GM21576 (cell line): ENCODE measurements at regions not wholly inside any gene's neighbourhood (a gene's known extent, or its start where the extent isn't known, plus 50 kb on each side); places are given as distances from the start of the nearest gene placed in this dataset.

Experiments
- ATAC-seq: cut with Tn5 transposase; IDR thresholded peaks from one replicate; pipeline ENCODE4 v1.9.1; 2021; ENCODE audit warnings: mild to moderate bottlenecking, moderate library complexity; ENCODE audit not compliant: unreplicated experiment

DNA sequence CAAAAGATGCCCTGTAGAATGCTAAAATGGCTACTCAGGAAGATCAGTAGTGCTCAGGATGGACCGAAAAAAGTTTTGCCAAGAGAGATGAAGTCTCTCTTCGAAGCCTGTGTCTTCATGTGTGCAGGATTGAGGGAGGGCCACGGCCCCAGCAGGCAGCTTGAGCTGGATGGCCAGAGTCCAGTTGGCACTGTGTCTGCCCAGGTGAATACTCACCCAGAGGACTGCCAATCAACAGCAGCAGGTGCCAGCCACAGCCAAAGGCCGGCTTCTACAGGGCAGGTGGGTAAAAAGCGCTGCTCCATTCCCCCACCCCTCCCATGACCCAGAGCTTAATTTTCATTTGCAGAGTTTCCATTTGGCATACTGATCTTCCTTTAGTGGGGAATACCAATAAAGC is 287.9 kb upstream of the ZNF608 start:
- no peak for ATAC-seq

DNA sequence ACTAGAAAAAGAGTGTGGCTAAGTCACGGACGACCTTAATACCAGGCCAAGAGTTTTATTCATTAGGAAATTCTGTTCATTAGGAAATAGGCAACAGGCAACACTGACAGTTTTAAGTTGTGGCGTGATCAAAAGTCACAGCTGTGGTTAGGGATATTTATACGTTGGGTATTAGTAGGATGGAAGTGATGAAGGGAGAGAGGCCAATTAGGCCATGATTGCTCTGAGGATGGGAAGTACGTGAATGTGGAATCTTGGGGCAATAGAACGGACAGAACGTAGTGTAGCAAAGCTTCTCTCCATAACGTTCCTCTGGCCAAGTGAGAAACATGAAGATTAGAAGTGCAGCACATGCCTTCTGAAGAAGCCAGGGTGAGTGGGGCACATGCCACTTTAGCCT is 290.1 kb upstream of the ZNF608 start:
- no peak for ATAC-seq

DNA sequence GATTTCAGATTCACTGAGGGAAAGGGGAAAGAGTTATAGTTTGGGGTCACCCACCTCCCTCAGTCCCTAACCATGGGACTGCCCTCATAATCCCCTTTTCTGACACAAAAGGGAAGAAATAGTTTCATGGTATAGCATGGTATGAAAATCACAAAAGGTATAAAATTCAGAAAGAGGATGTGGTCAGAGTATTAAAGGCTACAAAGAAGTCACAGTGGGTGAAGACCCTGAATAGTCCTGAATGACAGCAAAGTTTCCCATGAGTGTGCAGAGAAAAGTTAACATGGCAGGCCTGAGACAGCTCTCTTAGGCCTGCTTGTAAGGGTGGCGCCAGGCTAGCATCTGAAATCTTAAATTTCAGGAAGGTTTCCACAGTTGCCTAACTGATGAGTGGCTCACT is 290.6 kb upstream of the ZNF608 start:
- no peak for ATAC-seq

DNA sequence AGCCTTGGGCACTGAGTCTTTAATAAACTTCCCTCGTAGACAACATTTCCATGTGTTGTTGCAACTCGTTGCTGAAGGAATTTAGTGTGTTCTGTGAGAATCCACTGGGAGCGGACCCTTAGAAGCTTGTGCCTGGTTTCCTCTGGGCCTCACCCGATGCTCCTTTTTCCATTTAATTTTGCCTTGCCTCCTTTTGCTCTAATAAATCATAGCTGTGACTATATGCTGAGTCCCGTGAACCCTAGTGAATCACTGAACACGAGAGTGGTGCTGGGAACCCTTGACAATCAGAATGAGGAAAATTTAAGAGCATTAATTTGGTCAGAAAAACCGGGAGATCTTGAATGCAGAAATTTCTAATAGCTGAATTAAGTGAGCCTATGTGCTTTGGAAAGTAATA is 291.1 kb upstream of the ZNF608 start:
- no peak for ATAC-seq

DNA sequence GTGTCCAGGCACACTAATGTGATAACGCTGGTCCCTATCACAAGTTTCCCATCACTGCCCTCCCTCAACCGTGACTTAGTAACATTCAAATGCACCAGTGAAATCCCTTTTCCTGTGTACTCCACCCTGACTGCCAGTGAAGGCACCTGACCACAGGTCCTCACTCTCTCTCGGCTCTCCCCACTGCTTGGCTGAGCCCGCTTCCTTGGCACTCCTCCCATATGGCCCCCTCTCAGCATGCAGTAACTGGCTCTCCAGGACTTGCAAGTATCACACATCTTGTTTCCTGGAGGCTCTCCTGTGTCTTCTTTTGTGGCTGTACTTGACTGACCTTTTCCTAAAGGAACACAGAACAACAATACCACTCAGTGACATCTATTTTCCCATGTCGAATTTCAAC is 292.0 kb upstream of the ZNF608 start:
- ATAC-seq, result no peak

DNA sequence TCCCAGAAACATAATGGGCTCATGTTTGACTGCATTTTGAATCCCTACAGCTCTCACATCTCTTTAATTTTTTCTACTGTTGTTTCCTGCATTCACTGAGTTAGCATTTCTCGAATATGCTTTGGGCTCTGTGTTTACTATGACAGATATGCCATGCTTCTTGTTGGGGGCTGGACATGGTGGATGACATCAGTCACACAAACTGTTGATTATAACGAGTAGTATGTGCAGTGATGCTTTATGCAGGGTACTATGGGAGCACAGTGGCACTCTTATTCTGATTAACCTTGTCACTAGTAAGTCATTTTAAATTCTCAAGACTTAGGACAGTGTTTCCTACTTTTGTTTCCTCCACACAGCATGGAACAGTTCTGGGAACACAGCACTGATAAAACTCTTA is 295.4 kb upstream of the ZNF608 start:
- no peak for ATAC-seq

DNA sequence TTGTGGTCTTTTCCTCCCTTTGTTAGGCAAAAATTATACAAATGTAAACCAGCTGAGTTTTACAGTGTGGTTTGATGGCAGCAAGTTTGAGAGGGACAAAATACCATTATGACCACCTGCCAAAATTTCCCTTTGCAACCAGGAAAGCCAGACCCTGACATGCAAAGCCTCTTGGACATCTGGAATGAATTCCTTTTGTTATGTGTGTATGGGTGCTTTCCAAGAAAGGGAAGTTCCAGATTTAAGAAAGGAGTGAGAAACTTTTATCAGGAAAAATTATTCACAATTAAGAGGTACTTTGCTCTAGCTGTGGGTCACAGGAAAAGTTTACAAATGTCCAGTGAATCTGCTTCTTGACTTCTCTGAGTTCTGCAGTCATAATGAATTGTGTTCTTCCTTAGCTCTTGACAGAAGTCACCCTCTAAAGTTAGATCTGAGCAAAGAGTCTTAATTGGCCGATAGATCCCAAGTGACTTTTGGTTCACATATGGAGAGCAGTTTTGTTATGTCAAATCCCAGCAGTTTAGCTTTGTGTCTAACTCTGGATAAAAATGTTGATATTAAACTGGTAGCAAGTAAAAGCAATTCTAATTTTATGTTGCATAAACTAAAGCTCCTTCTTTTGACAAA is 295.9 kb upstream of the ZNF608 start:
- ATAC-seq, result no peak

DNA sequence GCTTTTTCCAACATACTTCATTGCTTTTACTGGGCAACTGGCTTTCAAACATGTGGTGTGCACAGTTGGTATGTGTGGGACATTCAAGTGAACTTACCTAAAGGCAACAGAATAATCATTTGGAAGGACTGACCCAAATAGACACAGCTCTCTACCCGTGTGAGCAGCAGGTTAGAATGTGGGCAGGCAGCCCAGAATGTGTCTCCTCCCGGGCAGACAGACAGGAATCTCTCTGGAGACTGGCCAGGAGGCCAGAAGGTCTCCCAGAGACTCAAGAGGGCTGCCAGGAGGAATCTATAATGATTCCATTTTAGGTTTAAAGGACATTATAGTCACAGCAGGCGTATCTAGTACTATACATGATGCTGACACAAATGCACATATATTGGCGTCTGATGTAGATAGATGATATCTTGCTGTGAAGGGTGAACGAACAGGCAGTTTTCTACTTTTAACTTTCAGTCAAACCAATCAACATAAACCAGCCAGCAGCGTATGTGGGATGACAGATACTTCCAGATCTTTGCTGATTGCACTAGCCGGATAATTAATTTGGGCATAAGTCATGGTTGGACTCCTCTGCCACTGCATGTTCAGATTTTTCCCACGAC is 297.4 kb upstream of the ZNF608 start:
- no peak for ATAC-seq

DNA sequence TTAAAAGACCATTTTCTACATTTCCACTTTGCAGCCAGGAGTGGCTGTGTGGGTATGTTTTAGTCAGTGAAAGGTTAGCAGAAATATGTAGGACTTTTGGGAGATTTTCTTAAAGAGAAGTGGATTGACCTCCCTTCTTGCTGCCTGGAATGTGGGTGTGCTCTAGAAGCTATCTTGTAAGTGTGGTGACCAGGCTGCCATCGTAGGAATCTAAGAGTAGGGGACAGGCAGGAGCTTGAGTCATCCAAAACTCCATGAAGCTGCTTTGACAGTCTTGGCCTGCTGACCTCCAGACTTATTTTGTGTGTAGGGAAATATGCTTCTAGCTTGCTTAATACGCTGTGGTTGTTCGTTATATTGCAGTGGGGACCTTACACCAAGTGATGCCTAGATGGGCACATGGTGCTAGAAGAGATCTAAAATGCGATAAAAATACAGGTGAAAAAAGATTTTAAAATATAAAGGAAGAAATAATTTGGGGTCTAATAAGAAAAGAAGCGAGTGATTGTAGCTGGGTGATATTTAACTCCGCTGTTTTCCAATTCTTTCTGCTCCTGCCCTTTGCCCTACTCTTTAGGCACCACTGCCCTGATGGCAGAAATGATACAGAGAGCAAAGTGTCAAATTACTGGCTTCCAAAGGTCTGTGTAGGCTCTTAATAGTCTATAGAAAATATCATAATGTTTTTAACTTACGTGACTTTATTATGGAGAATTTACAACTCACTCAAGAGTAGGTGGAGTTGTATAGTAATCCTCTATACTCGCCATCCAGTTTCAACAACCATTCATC is 298.2 kb upstream of the ZNF608 start:
- no peak for ATAC-seq

DNA sequence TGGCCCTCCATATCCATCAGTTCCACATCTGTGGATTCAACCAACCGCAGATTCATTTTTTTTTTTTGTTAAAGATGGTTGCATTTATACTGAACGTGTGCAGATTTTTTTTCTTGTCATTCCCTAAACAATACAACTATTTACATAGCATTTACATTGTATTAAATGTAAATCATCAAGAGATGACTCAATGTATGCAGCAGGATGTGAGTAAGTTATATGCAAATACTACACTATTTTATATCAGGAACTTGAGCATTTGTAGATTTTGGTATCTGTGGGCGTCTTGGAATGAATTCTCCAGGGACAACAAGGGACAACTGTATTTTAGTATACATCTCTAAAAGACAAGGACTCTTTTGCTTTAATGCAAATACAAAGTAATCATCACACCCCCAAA is 299.2 kb upstream of the ZNF608 start:
- no peak for ATAC-seq

DNA sequence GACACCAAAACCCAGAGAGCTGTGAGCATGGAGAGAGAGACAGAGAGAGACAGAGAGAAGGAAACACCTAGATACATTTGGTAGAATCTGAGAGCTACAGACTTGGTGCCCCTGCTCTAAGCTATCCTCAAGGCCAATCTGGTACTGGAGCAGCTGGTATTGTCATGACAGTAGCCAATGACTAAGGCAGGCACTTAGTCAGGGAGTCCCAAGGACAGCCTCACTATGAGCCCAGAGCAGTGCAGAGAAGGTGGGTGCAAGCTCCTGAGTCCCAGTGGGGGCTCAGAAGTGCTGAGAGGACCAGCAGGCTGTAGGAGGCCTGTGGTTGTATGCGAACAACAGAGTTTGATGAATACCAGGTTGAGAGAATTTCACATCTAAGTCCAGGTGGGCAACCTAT is 300.4 kb upstream of the ZNF608 start:
- no peak for ATAC-seq

DNA sequence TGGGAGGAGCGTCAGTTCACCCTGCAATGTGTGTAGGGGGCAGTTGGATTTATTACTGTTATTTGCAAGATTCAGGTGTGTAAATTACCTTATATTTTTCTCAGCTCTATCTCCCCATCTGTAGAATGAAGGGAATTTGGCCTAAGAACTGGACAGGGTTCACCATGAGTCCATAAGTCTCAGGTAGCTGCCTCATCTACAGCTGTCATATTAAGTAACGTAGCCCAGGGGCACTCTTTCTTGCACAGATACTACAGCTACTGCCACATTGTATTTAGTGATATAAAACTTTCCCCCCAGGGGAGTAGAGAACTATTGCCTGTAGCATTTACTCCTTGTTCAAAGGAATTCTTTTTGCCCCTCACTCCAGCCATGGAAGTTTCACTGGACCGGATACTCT is 301.4 kb upstream of the ZNF608 start:
- ATAC-seq, result no peak

DNA sequence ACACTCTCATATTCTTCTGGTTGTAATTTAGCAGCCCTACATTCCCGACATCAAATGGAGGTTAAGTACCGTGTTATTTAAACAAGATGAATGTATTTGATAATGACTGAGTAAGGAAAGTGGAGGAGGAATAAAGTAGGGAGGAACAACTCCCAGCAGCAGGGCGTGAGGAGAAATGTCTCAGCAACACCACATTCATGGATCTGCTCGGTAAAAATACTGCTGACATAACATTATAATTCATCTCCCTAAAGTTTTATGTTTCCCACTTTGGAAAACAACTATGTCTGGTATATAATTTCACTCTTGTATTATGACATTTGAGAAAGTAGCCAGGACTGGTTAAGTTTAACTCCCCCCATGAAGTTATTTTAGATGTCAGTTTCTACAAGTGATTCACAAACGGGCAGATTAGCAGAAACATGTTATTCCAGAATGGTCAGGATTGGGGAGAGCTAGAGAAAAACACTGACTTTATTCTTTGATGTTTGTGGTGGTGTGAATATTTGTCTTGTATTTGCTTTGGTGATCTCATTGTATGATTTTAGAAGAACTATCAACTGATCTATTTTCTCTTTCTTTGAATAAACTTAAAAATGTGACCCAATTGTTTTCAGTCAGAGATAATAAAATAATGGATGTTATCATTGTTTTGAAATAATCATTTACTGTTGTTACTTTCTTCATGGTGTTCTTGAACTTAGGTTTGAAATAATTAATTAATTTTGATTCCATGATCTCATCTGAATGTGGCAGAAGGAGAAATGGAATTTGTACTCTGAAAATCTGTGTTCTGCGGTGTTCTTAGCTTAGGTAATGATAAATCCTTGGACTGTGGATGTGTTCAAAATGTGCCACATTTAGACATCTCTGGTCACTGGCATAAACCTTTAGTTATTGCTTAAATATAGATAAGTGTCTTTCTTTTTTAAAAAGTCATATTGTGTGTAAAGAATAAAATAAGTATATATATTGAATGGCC is 303.6 kb upstream of the ZNF608 start:
- ATAC-seq, result no peak

DNA sequence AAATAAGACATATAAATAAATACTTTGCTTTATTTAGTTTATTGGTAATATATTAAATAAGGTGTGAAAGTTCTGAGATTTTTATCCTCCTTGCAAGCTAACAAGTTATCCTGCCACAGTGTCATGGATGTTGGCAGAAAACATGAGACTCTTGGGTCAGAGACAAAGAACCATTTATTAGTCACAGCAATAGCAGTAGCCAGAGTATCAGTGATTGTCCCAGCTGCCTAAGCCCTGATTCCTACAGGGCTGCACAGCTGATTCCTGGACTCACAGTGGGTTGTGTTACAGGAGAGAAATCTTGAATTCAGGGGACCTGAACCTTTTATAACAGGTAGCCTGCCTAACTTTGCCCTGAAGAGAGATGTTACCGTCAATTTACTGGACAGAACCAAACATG is 304.5 kb upstream of the ZNF608 start:
- no peak for ATAC-seq

DNA sequence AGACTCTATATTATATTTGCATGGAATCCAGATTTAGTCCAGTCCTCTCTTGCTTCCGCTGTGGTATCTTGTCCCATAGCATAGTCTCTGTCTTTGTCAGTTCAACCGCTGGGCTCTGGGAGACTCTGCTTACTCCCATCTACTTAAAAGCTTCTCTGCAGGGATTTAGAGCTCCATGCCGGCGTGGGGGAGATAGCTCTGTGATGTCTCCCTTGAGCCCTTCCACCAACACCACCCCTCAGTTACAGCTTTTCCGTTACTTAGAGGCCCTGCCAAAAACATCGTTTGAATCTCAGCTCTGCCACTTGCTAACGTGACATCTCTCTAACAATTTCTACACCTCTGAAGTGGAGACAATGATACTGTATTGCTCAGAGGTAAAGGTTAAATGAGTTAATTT is 306.1 kb upstream of the ZNF608 start:
- no peak for ATAC-seq

DNA sequence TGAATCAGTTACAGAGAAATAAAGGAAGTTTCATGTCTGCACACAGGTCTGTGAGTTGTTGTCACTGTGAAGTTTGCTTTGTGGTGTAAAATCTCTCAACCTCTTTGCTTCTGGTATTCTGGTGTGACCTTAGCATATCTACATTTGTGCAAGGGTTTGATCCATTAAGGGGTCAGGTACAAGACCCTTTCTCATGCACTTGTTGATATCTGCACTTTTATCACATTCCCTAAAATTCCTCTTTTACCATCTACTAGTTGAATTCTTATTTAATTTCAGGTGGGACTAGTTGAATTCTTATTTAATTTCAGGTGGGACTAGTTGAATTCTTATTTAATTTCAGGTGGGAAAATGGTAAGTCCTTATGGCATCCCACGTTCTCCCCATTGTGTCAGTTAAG is 306.7 kb upstream of the ZNF608 start:
- no peak for ATAC-seq

DNA sequence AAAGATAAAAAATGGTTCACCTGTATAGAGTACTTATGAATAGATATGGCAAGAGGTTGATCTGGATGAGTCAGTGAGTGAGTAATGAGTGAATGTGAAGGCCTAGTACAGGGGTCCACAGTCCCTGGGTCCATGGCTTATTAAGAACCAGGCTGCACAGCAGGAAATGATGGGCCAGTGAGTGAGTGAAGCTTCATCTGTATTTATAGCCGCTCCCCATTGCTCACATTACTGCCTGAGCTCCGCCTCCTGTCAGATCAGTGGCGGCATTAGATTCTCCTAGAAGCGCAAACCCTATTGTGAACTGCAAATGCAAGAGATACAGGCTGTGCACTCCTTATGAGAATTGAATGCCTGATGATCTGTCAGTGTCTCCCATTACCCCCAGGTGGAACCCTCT is 307.7 kb upstream of the ZNF608 start:
- ATAC-seq, result no peak

DNA sequence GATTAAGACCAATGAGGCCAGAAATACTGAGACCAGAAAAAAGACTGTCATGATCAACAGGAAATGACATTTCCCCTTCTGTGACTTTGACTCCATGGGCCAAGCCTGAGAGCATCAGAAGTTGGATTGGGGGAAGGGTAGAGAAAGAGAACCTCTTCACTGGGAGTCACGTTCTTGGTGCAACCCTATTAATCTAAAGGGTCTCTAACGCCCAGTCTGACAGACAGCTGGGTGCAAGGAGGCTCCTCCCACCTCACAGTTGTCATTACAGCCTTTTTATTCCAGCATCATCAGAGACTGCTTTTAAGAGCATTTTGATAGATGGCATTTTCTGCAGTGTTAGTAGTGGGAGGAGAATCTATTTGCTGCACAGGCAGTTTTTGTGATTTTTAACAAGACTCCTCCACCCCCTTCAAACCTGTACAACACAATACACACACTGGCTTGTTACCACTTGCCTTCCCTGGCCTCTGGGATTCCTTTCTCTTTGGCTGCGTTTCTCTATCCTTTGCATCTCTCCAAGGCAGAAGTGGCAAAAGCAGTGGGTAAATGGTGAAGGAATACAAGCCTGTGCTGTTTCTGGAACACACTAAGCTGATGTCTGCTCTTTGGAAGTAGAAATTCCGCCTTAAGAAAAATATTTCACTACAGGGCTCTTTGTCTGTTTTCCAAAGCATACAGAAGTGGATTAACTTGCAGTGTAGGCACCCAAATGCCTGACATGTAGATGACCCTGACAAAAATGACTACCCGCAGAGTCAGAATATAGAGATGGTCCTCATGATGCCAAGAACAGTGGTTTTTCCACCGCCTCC is 310.4 kb upstream of the ZNF608 start:
- ATAC-seq, result no peak

DNA sequence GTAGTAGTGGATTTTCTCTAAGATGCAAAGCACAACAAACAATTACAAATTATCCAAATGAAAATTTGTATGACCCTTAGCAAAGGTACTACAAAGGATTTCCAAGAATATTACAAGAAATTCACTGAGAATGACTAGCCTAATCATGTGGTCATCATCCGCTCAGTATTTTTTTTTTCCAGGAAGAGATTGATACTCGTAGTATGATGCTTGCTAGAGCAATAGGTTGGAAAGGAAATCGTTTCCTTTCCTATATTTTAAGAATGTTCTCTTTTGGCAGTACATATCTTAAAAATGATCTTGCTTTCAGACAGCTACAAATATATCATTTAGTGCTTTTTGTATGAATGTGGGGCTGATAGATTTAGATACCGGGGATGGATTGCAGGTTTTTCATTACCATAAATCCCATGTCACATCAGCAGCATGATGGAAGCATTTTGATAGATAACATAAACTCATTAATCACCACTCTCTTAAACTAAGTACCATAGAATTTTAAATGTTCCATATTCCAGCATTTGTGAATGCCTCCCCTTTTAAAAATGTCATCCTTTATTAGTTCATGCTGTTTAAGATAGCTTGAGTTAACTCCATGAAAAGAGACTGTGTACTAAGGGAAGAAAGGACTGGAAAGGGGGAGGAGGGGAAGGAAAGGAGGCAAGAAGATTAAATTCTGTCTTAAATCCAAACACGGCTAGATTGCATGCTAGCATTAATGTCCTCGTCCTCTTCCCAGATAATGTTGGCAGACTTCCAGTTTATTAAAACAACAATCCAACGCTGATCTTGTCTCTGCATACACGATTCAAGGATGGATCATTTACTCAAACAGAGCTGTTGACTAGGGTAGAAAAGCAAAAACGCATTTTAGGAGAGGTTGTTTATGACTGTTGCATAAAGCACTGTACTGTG is 311.7 kb upstream of the ZNF608 start:
- ATAC-seq, result no peak
